NCI-H2081 treated with DMSO at 0.1 percent for 48 hours (cell line): ENCODE measurements at regions not wholly inside any gene's neighbourhood (a gene's known extent, or its start where the extent isn't known, plus 50 kb on each side); places are given as distances from the start of the nearest gene placed in this dataset.

ENCODE experiments used
- DNase-seq: peaks from one replicate; lab custom pipeline; 2025; lab: John Stamatoyannopoulos, UW

DNA sequence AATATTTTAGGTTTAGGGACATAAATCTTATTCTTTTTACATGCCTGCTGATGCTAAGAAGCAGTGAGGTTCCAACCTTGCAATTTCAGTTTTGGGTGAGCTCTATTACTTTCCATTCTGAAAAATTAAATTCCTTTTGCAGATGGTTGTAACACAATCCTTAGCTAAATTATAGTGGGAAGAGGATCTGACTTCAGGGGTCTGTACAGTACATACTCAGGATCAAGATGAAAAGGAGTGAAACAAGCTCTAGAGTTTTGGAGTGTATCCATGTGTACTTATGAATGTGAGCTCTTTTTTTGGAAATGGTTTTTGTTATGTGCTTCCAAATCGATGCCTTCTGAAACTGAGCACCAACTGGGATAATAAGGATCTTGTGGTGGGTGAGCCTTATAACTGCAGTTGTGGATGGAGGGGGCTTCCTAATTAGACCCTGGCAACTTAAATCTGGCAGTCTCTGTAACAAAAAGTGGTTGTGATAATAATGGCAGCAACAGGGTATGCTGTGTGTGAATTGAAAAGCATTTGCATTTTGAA lies 218.8 kb upstream of the MAP3K7 start:
- no peak for DNase-seq

DNA sequence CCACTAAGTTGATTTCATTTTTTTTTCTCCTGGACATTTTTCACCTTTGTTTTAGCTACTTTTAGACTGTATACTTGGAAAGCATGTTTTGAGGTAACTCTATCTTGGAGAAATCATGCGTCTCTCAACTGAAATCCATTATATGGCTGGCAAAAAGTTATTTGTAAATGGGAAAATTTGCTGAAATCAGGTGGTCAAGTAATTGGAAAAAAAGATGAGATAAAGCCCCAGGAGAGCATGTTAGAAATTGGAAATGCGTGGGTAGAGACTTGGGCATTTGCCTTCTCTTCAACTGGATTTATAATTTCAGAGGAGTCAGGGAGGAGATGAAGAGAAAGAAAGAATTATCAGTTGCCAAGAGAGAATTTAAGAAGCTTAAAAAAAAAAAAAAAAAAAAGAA lies 217.1 kb upstream of the MAP3K7 start:
- DNase-seq: no peak

DNA sequence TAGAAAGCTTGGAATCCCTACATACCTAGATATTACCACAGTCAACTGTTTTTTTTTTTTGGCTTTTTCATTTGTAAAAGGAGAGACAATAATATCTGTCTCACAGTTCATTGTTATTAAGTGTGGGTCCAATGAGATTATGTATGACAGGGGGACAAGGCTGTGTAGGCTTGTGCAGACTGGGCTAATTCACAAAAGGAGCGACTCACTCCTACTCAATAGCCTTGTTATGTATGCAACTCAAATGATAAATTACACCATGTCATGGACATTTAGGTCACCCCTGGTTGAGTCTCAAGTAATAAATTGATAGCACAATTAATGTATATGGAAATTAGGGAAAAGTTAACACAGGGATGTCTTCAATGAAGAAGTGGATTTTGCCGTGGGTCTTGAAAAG lies 208.2 kb upstream of the MAP3K7 start:
- no peak for DNase-seq

DNA sequence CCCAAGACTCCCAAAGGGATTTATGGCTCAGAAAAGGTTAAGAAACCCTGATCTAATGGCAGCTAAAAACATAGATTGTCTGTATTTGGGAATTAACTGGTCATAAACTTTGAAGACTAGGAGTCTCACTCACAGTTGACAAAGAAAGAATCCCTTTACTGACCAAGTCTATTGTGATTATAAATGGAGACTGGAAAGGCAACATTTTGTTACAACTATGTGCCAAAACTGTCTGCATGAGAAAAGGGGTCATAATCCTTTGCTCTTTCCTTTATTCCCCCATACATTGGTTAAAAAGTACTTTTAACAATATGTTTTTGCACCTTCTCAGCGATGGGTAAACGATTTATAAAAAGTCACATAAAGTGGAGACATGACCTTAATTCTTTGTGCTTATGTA lies 206.9 kb upstream of the MAP3K7 start:
- no peak for DNase-seq

DNA sequence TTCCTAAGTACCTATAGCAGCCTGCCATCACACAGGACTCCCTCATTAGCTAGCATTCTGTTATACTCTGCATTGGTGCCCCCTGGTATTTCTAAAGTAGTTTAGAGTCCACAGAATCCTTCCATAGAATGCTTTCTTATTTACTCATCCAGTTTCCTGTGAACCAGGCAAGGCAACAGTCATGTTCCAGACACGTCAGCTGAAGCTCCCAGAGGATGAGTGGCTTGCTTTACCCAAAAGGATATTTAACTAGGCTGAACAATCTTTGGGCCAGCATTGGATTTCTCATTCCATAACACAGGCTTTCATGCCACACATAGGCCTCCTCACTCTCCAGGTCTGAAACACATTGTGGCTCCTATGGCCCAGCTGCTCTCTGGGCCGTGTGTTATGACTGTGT lies 203.8 kb upstream of the MAP3K7 start:
- DNase-seq: no peak

DNA sequence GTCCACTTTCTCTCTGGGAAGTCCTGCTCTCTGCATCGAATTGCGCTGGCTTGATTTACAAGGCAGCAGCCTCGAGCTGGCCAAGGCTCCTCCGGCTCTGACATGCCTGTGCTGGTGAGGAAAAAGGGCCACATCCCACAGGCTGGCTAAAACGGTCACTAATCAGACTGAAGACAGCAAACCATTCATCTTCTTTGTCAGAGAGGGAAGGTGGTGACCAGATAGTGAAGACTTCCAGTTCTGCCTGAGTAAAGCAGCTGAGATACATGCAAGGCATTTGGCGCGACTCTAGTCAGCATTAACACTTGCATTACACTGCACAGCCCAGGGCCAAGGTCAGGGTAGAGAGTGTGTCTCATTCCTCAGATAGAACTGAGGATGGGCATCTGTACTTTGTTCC lies 203.2 kb upstream of the MAP3K7 start:
- DNase-seq: no peak

DNA sequence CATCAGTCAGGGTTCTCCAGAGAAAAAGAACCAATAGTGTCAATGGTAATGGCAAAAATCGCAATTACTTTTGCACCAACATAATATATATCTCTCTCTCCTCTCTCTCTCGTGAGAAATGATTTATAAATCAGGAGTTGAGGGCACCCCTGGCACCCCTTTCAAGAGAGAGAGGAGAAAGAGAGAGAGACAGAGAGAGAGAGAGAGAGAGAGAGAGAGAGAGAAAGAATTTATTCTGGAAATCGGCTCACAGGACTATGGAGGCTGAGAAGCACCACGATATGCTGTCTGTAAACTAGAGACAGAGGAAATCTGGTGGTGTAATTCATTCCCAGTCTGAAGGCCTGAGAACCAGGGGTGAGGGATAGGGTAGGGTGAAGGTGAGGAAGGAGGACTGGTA lies 201.9 kb upstream of the MAP3K7 start:
- DNase-seq: no peak

DNA sequence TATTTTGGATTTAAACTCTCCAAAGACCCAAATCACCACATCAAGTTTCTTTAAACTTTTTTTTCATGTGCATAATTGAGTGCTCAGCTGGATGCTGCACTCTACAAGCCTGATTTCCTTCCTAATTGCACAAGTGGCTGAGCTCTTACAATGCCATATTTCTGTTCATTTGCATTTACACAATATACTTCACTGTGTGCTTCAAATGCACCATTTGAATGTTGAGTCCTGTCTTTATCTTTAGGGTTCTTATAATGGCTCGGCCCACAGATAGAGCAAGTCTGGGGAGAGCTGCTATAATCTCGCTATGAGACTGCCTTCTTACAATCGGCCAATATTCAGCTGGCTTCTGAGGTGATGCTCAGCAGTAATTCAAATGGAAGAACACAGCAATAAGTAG lies 200.6 kb upstream of the MAP3K7 start:
- DNase-seq: no peak

DNA sequence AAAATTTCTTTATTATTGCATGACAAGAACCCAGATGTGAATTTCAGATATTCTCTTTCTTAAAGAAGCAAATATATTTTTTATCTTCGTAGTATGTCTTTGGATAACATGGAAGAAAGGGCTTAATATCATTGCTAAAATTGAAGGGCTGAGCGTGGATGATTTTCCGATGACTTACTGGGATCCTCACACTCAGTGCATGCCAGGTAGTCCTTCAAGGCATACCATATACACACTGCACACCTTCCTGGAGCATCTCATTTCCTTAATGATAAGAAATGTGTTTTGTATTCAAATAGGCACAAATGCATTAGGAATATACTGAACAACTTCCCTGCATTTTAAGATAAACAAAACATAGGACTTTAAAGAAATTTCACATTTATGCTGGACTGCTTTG lies 193.9 kb upstream of the MAP3K7 start:
- DNase-seq: no peak

DNA sequence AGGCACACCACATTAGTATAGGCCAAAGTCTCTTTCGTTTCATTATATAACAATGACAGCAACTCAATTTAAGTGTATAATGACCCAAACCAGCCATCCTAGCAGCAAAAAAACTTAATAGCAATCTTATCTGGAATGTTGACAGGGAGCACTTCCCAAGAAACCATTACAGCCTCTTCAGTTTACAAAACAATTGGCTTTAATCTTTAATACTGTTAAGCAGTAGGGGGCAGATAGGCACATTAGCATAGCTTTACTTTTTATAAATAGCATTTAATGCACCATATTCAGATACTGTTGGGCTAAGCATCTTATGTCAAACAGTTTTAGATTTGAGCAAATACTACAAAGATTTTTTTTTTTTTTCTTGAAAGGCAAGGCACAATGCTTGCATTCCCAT lies 193.3 kb upstream of the MAP3K7 start:
- DNase-seq: no peak

DNA sequence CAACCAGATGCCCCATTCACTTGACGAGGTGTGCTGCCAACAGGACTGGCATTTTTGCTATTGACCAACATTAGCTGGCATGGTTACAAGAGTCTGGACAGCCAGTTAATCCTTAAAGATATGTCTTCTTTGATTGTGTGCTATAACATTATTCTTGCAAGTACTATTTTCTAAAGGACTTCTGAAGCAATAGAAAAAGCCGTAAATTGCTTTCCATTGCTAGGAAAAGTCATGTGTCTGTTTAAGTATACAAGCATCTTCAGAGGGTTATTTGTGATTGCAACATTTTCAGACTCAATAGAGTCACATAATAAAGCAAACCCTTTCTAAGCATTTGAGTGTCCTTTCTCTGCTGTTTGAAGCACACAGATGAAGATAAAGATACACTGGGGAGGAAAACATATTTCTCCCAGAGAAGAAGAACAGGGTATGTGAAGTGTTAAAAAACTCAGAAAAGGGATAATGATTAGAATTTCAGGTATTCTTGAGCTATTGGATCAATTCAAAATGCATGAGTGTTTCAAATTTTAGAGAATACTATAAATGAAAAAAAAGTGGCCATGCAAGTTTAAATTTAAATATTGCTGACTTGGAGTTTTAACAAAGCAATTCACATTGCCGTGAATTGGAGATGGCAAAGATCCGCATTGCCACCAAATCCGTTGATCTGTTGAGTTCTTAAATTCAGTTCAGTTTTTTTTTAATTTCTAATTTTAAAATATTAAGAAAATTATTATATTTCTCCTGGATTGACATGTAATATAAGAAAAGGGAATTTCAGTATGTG lies 191.7 kb upstream of the MAP3K7 start:
- no peak for DNase-seq

DNA sequence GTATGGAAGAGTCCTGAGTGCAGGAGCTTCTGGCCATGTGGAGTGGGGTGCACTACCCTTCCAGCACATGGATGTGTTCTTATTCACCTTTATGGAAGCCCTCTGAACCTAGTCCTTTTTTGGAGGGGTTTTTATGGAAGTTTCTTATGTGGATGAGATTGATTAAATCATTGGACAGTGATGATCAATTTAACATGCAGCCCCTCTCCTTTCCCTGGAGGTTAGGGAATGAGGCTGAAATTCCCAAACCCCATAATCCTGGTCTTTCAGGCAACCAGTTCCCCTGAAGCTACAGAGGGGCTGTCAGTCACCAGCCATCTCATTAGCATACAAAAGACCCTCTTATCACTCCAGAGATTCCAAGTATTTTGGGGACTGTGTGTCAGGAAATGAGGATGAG lies 183.9 kb upstream of the MAP3K7 start:
- DNase-seq: no peak

DNA sequence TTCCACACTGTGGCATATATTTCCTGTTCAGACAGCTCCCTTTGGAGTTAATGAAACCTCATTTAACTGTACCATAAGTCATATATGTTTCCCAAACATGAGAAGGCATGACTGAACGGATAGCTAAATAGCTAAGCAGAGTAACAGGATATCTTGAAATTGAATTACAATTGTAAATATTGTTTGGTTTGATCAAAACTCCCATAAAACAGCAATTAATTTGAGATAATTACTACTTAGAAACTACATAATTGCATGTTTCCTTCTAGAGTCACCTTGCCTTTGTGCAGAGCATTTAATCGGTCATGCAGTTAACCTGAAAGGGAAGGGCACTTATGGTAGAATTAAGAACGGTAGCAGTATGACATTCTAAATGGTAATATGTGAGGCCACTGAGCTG lies 179.0 kb upstream of the MAP3K7 start:
- DNase-seq: peak; percentile 16

DNA sequence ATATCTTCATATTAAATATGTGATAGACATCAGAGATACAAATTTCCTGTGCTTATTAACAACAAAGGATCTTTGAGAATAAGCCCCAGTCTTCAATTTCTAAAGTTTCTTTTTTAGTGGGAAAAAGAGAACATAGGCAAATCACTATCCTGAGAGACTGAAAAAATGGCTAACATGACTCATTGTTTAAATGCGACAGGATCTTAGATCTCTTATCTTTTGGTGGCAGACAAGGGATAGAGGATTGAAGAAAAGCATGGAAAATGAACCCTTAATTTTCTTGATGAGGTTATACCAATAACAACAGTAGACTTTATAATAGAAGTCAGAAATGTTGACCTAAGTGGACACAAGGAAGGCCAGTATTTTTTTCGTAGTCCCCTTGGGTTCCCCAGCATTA lies 178.6 kb upstream of the MAP3K7 start:
- no peak for DNase-seq

DNA sequence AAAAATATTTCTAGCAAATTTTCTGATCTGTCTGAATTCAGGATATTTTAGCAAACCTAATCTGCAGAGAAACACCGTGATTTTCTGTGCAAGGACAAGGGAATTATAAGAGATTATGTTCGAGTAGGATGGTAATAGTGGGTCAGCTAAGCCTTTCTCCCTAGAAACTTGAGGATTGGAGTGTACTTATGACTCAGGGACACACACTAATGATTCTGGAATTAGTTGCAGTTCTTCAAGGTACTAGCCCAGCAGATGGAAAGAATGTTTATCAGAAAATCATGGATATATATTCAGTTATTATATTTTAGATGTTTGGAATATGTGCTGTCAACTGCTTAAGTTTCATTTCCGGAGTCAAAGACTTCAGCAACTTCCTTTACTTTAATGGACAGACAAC lies 177.1 kb upstream of the MAP3K7 start:
- DNase-seq: no peak

DNA sequence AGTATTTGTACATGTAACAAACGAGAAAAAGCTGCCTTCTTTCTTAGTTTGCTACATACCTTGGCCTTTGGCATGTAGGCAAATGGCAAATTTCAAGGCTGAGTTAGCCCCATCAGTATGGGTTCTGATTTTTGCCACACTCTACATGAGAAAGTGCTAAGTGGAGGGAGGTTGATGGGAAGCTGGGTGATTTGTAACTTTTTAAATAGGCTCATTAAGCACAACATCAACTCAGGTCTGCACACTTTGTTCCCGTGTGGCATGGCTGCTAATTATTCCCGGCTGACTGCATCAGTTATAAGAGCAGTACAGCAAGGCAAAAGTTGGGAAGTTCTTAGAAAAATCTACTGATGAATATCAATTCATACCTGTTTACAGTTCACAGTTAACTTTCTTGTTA lies 172.8 kb upstream of the MAP3K7 start:
- DNase-seq: no peak

DNA sequence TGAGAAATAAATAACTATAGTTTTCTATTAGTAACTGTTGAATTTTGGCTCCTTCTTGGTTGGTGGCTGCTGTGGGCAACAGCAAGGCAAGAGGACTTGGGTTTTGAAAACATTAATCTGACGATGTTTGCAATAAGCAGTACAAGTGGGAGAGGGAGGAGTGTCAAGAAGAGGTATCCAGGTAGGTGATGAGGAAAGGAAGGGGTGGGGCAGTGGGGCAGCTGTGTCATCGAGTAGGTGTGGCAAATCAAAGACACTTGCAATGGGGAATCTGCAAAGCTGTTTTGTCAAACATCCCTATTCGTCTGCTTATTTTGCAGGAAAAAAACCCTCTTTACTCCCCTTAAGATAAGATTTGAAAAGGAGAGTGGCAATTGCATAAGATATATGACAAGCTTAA lies 171.9 kb upstream of the MAP3K7 start:
- DNase-seq: no peak

DNA sequence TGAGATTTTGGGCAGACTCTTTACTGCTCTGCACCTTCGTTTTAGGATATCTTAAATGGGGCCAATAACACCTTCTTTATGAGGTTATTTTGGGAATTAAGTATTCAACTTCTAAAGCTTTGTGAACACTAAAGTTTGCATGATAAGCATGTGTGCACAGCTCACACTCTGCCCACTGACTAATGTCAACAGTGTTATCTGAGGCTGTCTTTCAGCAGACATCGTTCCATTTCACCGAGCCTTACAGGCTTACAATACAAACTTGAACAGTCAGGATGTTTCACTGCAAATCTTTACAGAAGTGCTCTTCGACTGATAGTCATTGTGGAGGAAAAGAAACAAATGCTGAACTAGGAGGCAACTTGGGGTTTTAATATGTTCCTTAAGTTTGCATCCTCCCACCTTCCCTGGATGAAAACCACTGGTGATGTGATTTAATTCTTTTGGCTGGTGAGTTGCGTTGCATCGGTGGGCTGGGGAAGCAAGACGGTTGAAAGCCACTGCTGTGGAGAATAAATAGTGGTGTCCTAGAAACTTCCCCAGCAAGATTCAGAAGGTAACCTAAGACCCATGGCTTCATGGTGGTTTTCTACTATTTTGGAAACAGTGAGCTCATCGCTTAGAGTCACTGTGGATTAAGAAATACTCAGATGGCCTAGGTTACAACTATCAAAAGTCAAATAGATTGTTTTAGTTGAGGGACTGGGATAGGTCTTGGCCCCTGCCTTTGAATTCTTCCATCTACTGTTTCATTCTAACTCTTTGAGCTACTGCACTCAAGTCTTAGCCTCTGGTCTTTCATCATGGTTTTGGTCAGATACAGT lies 167.2 kb upstream of the MAP3K7 start:
- DNase-seq: no peak

DNA sequence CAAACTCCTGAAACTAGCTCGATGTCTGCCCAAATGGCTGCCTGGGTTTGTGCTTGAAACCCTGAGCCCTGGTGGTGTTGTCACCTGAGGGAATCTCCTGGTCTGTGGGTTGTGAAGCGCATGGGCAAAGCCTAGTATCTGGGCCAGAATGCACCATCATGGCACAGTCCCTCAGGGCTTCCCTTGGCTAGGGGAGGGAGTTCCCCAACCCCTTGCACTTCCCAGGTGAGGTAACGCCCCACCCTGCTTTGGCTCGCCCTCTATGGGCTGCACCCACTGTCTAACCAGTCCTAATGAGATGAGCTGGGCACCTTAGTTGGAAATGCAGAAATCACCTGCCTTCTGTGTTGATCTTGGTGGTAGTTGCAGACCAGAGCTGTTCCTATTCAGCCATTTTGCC lies 152.9 kb upstream of the MAP3K7 start:
- no peak for DNase-seq

DNA sequence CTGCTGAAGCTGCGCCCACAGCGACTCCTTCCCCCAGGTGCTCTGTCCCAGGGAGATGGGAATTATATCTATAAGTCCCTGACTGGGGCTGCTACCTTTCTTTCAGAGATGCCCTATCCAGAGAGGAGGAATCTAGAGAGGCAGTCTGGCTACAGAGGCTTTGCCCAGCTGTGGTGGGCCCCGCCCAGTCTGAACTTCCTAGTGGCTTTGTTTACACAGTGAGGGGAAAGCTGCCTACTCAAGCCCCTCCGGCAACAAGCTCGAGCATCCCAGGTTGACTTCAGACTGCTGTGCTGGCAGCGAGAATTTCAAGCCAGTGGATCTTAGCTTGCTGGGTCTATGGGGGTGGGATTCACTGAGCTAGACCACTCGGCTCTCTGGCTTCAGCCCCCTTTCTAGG lies 152.5 kb upstream of the MAP3K7 start:
- no peak for DNase-seq

DNA sequence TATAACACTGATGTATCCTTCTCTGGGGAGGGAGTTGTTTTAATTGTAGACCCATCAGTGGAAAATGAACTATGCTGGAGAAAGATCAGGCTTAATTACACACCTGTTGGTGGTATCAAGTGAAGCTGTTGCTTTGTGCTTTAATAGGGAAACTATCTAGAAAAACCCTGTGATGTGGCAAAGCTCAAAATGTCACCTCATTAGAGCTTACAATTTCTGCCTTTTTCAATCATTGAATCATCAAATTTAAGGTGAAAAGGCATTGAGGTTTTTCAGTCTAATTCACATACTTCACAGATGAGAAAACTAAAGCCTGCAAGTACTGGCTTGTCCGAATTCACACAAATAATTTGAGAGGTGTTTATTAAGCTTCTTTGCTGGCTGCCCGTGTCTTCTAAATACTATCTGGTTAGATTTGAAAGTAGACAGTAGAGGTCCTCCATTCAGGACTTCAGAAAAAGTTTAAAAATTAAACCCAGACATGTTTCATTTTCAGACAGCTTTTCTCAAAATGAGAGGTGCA lies 143.3 kb upstream of the MAP3K7 start:
- DNase-seq: no peak

DNA sequence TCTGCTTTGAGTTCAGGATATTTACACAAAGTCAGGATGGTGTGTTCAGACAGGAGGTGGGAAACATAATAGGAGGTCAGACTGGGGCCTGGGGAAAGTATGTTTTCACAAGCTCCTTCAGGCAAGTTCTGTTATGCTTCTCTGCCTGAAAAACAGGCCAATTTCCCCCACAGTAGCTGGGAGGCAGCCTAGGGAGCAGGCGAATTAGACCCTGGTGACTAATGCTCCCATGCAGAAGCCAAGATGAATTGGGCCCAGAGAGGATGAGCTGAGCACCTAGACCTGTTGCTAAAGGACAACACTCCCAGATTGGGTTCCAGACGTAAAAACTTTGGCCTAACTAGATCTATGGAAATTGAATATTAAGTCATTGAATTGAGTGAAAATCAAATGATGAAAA lies 142.2 kb upstream of the MAP3K7 start:
- no peak for DNase-seq

DNA sequence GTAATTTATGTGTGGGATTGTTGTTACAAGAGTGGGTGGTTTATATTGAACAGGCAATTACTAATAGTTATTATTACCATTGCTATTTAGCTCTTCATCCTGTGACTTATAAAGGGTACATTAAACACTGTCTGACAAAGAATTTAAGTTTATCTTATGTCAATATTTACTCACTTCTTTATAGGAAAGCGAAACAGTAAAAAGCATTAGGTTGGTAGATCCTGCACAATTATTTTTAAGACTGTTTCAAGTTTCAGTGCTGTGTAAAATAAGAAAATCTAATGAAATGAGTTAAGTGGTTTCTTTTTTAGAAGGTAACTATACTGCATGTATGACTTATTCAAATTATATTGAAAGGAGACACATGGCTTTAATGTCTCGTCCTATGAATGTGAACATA lies 135.8 kb upstream of the MAP3K7 start:
- DNase-seq: no peak
